IMR-90 (cell line): ENCODE measurements at regions not wholly inside any gene's neighbourhood (a gene's known extent, or its start where the extent isn't known, plus 50 kb on each side); places are given as distances from the start of the nearest gene placed in this dataset.

Experiments used
- ATAC-seq: fragments of 200-7000 bp; cut with Tn5 transposase; 2 replicates; pipeline ENCODE4 v1.9.1; 2020; ENCODE audit warnings: low read depth, mild to moderate bottlenecking, moderate library complexity
- BruUV-seq: library from RNA; stranded (reverse); fragments of 400-500 nt; replicated peaks from 2 replicates; lab custom pipeline; 2021; lab: Mats Ljungman, UMichigan
- CTCF ChIA-PET: fragments of 300-600 bp; formaldehyde crosslinking; extraction: SDS; loops from one replicate; lab custom pipeline; 2021; ENCODE audit warnings: antibody characterized with exemption; lab: Yijun Ruan, JAX
- POLR2A ChIA-PET: fragments of 300-600 bp; sonication (Branson Sonifier 250); formaldehyde crosslinking; loops from one replicate; lab custom pipeline; 2022; ENCODE audit warnings: antibody characterized with exemption; ENCODE audit not compliant: unreplicated experiment; lab: Charles Lee
- DNase-seq: peaks from one replicate; pipeline ENCODE4 v3.0.0; 2013
- H2AFZ ChIP-seq: replicated peaks from 2 replicates; pipeline ENCODE3; 2013; ENCODE audit warnings: low read length, mild to moderate bottlenecking; ENCODE audit not compliant: poor library complexity
- H2AK5ac ChIP-seq: 2 replicates; pipeline ENCODE4 v1.6.1; 2013; ENCODE audit warnings: low read depth, low read length, inconsistent platforms
- H2AK9ac ChIP-seq: replicated peaks from 2 replicates; pipeline ENCODE3; 2013; ENCODE audit warnings: mild to moderate bottlenecking, low read depth, low read length, moderate library complexity; ENCODE audit not compliant: poor library complexity
- H2BK120ac ChIP-seq: 2 replicates; pipeline ENCODE4 v1.6.1; 2013; ENCODE audit warnings: low read depth, low read length, inconsistent platforms
- H2BK15ac ChIP-seq: 3 replicates; pipeline ENCODE4 v1.6.1; 2013; ENCODE audit warnings: low read depth, low read length, inconsistent platforms
- H2BK20ac ChIP-seq: 2 replicates; pipeline ENCODE4 v1.6.1; 2013; ENCODE audit warnings: low read depth, mild to moderate bottlenecking, inconsistent platforms, low read length, moderate library complexity
- H2BK5ac ChIP-seq: 2 replicates; pipeline ENCODE4 v1.6.1; 2013; ENCODE audit warnings: mild to moderate bottlenecking, low read depth, low read length, inconsistent platforms; ENCODE audit not compliant: poor library complexity, severe bottlenecking
- H3K14ac ChIP-seq: replicated peaks from 2 replicates; pipeline ENCODE4 v1.6.1; 2013; ENCODE audit warnings: low read depth, low read length, inconsistent platforms
- H3K18ac ChIP-seq: 2 replicates; pipeline ENCODE4 v1.6.1; 2013; ENCODE audit warnings: low read depth, low read length, control low read depth
- H3K23ac ChIP-seq: 2 replicates; pipeline ENCODE4 v1.6.1; 2013; ENCODE audit warnings: low read depth, low read length, inconsistent platforms
- H3K27ac ChIP-seq: 2 replicates; pipeline ENCODE4 v1.5.1; 2013; ENCODE audit warnings: mild to moderate bottlenecking, control low read depth, low read length; ENCODE audit not compliant: insufficient read depth
- H3K27me3 ChIP-seq: 2 replicates; pipeline ENCODE4 v1.6.1; 2013; ENCODE audit warnings: low read length; ENCODE audit not compliant: control insufficient read depth, insufficient read depth
- H3K36me3 ChIP-seq: 2 replicates; pipeline ENCODE4 v1.6.1; 2013; ENCODE audit warnings: low read length, mixed read lengths; ENCODE audit not compliant: control insufficient read depth, insufficient read depth
- H3K4ac ChIP-seq: 2 replicates; pipeline ENCODE4 v1.6.1; 2013; ENCODE audit warnings: low read depth, low read length, inconsistent platforms
- H3K4me1 ChIP-seq: 2 replicates; pipeline ENCODE4 v1.6.1; 2013; ENCODE audit warnings: low read length, mixed read lengths; ENCODE audit not compliant: control insufficient read depth, insufficient read depth
- H3K4me2 ChIP-seq: 2 replicates; pipeline ENCODE4 v1.6.1; 2013; ENCODE audit warnings: low read depth, mild to moderate bottlenecking, control low read depth, low read length, moderate library complexity
- H3K4me3 ChIP-seq: 2 replicates; pipeline ENCODE4 v1.5.1; 2013; ENCODE audit warnings: low read depth, mild to moderate bottlenecking, control low read depth, low read length, moderate library complexity; ENCODE audit not compliant: insufficient read depth
- H3K56ac ChIP-seq: 2 replicates; pipeline ENCODE4 v1.6.1; 2013; ENCODE audit warnings: low read length, inconsistent platforms; ENCODE audit not compliant: insufficient read depth; ENCODE audit errors: extremely low read depth
- H3K79me1 ChIP-seq, 2 experiments: 2 replicates each; pipeline ENCODE4 v1.6.1; 2013; ENCODE audit warnings: low read length in 2 of 2, inconsistent platforms in 1 of 2, low read depth in 1 of 2
- H3K9ac ChIP-seq: 2 replicates; pipeline ENCODE4 v1.6.1; 2013; ENCODE audit warnings: low read depth, low read length, control low read depth
- H3K9me1 ChIP-seq: 2 replicates; pipeline ENCODE4 v1.6.1; 2013; ENCODE audit warnings: low read length, inconsistent platforms; ENCODE audit not compliant: insufficient read depth
- H3K9me3 ChIP-seq: 2 replicates; pipeline ENCODE4 v1.6.1; 2013; ENCODE audit warnings: low read length; ENCODE audit not compliant: control insufficient read depth, insufficient read depth
- H4K20me1 ChIP-seq: 2 replicates; pipeline ENCODE4 v1.6.1; 2013; ENCODE audit warnings: low read length, inconsistent platforms; ENCODE audit not compliant: insufficient read depth
- H4K5ac ChIP-seq: 2 replicates; pipeline ENCODE4 v1.6.1; 2013; ENCODE audit warnings: mild to moderate bottlenecking, low read depth, low read length, control low read depth
- H4K8ac ChIP-seq, 2 experiments: 2 replicates each; pipeline ENCODE4 v1.6.1; 2013; ENCODE audit warnings: low read depth in 2 of 2, low read length in 2 of 2, control low read depth in 1 of 2, inconsistent platforms in 1 of 2
- H4K91ac ChIP-seq: 2 replicates; pipeline ENCODE4 v1.6.1; 2013; ENCODE audit warnings: low read depth, low read length, inconsistent platforms; ENCODE audit not compliant: insufficient read depth
- CHD1 ChIP-seq: IDR thresholded peaks from 2 replicates; pipeline ENCODE4 v1.6.1; 2012; ENCODE audit warnings: low read depth, low read length, improper control_type of control experiment
- MAFK ChIP-seq: IDR thresholded peaks from 2 replicates; pipeline ENCODE4 v1.6.1; 2012; ENCODE audit warnings: low read depth, low read length, improper control_type of control experiment
- POLR2A ChIP-seq: IDR thresholded peaks from 2 replicates; pipeline ENCODE4 v1.6.1; 2012; ENCODE audit warnings: mild to moderate bottlenecking, low read depth, low read length
- SMC3 ChIP-seq: fragments of 150-350 bp; IDR thresholded peaks from 2 replicates; pipeline ENCODE4 v1.6.1; 2016; ENCODE audit warnings: low read depth, mild to moderate bottlenecking, antibody characterized with exemption, low read length, moderate library complexity
- WGBS, 2 experiments: methylation state at CpG; one replicate each; pipeline versions ENCODE4 v1.1.5 to v1.1.7; 2013; ENCODE audit warnings: missing lambda C conversion rate in 2 of 2; ENCODE audit not compliant: insufficient read length in 1 of 2; ENCODE audit errors: extremely low coverage in 2 of 2; 5-methylcytosine and 5-hydroxymethylcytosine counted together
- dilution Hi-C: fragments of 300-500 bp; cut with HindIII; formaldehyde crosslinking; loops from one replicate; pipeline ENCODE4 v1.14.3; 2018; ENCODE audit warnings: low sequenced_read_pairs; ENCODE audit not compliant: unreplicated experiment
- in situ Hi-C: fragments of 300-500 bp; cut with MboI; formaldehyde crosslinking; loops from 3 replicates; pipeline ENCODE4 v1.14.3; 2019; ENCODE audit warnings: low sequenced_read_pairs, inconsistent platforms, mixed read lengths
- intact Hi-C: fragments of 100-400 bp; cut with micrococcal nuclease; formaldehyde crosslinking; loops from 2 replicates; pipeline ENCODE4 v1.10.0; 2022

DNA sequence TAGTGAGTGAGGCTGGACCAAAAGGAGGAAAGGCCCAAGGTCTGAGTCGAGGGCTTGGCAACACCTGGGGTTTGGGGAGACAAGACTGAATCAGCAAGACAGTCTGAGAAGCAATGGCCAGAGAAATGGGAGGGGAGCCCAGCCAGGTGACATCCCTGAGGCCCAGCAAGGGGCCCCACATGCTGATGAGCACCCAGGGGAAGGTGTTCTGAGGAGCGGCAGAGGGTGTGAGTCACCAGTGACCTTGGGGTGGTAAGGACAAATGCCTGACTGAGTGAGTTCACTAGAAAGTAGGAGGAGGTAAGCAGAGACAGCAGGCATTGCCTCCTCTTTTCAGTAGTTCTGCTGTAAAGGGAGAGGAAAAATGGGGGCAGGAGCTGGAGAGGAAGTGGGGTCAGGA is 192.4 kb upstream of the GALNT2 start:
- TF ChIP-seq MAFK (no peak), SMC3 (no peak), CHD1 (no peak), POLR2A (no peak)

More for the DNA sequence above, 192.4 kb upstream of the GALNT2 start:
- H3K4me3 ChIP-seq = no peak overlapping the region
- H2BK120ac ChIP-seq = no peak overlapping the region
- no peaks in the 10 kb centered on the region for H4K20me1 ChIP-seq
- no peaks in the 10 kb centered on the region for H3K4me1 ChIP-seq
- no peak overlapping the region for H2AK5ac ChIP-seq
- no TSS peak for BruUV-seq
- ChIA-PET POLR2A (no interaction called here), CTCF (no interaction called here)
- H4K91ac ChIP-seq = no peak overlapping the region
- H3K4ac ChIP-seq = no peak overlapping the region
- no peak for ATAC-seq
- H3K9ac ChIP-seq = no peak overlapping the region
- DNase-seq = no peak
- H3K9me1 ChIP-seq = no peaks in the 10 kb centered on the region
- no peak overlapping the region for H3K56ac ChIP-seq
- no peak overlapping the region for H2AK9ac ChIP-seq
- H3K79me1 ChIP-seq = no peaks in the 10 kb centered on the region
- in situ Hi-C loops (no loop called here), dilution Hi-C loops (no loop called here), intact Hi-C loops (no loop called here)
- H2BK5ac ChIP-seq = no peak overlapping the region
- H3K27ac ChIP-seq = no peak overlapping the region
- no peaks in the 10 kb centered on the region for H3K36me3 ChIP-seq
- no peak overlapping the region for H3K18ac ChIP-seq
- H3K4me2 ChIP-seq = no peak overlapping the region
- no peak overlapping the region for H4K8ac ChIP-seq
- H3K23ac ChIP-seq = no peak overlapping the region
- no peak overlapping the region for H4K5ac ChIP-seq
- no peaks in the 10 kb centered on the region for H3K9me3 ChIP-seq
- H2BK20ac ChIP-seq = no peak overlapping the region
- 70% methylated on average over 2 of the region's 2 CpGs; no CpG with 5 or more reads in 1 of the 2 experiments for WGBS, 2 experiments
- H2AFZ ChIP-seq = no peak overlapping the region
- H3K27me3 ChIP-seq = peaks cover 2% of the 10 kb centered on the region; the same call in 1 of the 2 replicates
- no peak overlapping the region for H3K14ac ChIP-seq
- H2BK15ac ChIP-seq = no peak overlapping the region
